Left ventricle myocardium inferior (tissue), 1 donor: ENCODE measurements at regions not wholly inside any gene's neighbourhood (a gene's known extent, or its start where the extent isn't known, plus 50 kb on each side); places are given as distances from the start of the nearest gene placed in this dataset.

Experiments used
- DNase-seq: peaks from one replicate; pipeline ENCODE4 v3.0.0-alpha.2; 2020
- H3K27ac ChIP-seq: fragments of 200-600 bp; replicated peaks from 2 replicates; pipeline ENCODE4 v1.8.0; 2021
- H3K27me3 ChIP-seq: fragments of 200-600 bp; 2 replicates; pipeline ENCODE4 v1.8.0; 2021; ENCODE audit warnings: low read depth
- H3K36me3 ChIP-seq: fragments of 200-600 bp; 2 replicates; pipeline ENCODE4 v1.8.0; 2021
- H3K4me1 ChIP-seq: fragments of 200-600 bp; 2 replicates; pipeline ENCODE4 v1.8.0; 2021
- H3K4me3 ChIP-seq: fragments of 200-600 bp; 2 replicates; pipeline ENCODE4 v1.8.0; 2021; ENCODE audit warnings: mild to moderate bottlenecking, moderate library complexity
- H3K9me3 ChIP-seq: fragments of 200-600 bp; replicated peaks from 2 replicates; pipeline ENCODE4 v1.8.0; 2021
- CTCF ChIP-seq: fragments of 200-600 bp; IDR thresholded peaks from 2 replicates; pipeline ENCODE4 v1.8.0; 2021; ENCODE audit warnings: antibody characterized with exemption, mild to moderate bottlenecking, borderline replicate concordance
- intact Hi-C: fragments of 100-400 bp; cut with micrococcal nuclease; formaldehyde crosslinking; loops from one replicate; pipeline ENCODE4 v1.11.0; 2022
- donor health status: DM: no; HTN: yes; CAD: no; lungs with severe emphysema.

GRCh38 chr11:111439901-111440300 lies 60.8 kb upstream of the POU2AF1 start:
- H3K27ac ChIP-seq, result no peak overlapping the region
- H3K4me1 ChIP-seq, result no peaks in the 10 kb centered on the region
- TF ChIP-seq CTCF, result no peak

GRCh38 chr11:111438846-111439520 lies 59.9 kb upstream of the POU2AF1 start:
- Histone ChIP-seq H3K4me1 (no peaks in the 10 kb centered on the region), H3K4me3 (no peak overlapping the region), H3K36me3 (no peaks in the 10 kb centered on the region), H3K27ac (no peak overlapping the region), H3K27me3 (no peaks in the 10 kb centered on the region), H3K9me3 (no peaks in the 10 kb centered on the region)
- TF ChIP-seq CTCF, result no peak
- DNase-seq, result no peak
- intact Hi-C loops, result no loop called here

More at GRCh38 chr11:111439901-111440300, 60.8 kb upstream of the POU2AF1 start:
- no peak for DNase-seq
- no peaks in the 10 kb centered on the region for H3K36me3 ChIP-seq
- H3K9me3 ChIP-seq, result no peaks in the 10 kb centered on the region
- no peak overlapping the region for H3K4me3 ChIP-seq
- intact Hi-C loops, result no loop called here
- no peaks in the 10 kb centered on the region for H3K27me3 ChIP-seq

GRCh38 chr11:111438168-111438567 lies 59.1 kb upstream of the POU2AF1 start:
- Histone ChIP-seq H3K36me3 (no peaks in the 10 kb centered on the region), H3K4me1 (no peaks in the 10 kb centered on the region), H3K4me3 (no peak overlapping the region), H3K27ac (no peak overlapping the region), H3K9me3 (no peaks in the 10 kb centered on the region), H3K27me3 (no peaks in the 10 kb centered on the region)
- intact Hi-C loops, result no loop called here
- TF ChIP-seq CTCF, result no peak
- DNase-seq, result no peak

GRCh38 chr11:111435046-111435698 lies 56.1 kb upstream of the POU2AF1 start:
- Histone ChIP-seq H3K4me1 (no peaks in the 10 kb centered on the region), H3K36me3 (no peaks in the 10 kb centered on the region), H3K4me3 (no peak overlapping the region), H3K27ac (no peak overlapping the region), H3K9me3 (no peaks in the 10 kb centered on the region), H3K27me3 (peaks cover 28% of the 10 kb centered on the region)
- DNase-seq, result no peak
- TF ChIP-seq CTCF, result no peak
- intact Hi-C loops, result no loop called here

GRCh38 chr11:111429066-111429506 lies 50.0 kb upstream of the POU2AF1 start:
- Histone ChIP-seq H3K36me3 (no peaks in the 10 kb centered on the region), H3K9me3 (no peaks in the 10 kb centered on the region)
- intact Hi-C loops, result loop anchor here (5.0 kb wide), 1 partner anchor 147 kb away; no protein-coding TSS in a partner anchor

More at GRCh38 chr11:111429066-111429506, 50.0 kb upstream of the POU2AF1 start:
- no peak overlapping the region for H3K27ac ChIP-seq
- peak; percentile 61 for TF ChIP-seq CTCF
- H3K4me1 ChIP-seq, result no peaks in the 10 kb centered on the region
- DNase-seq, result peak; percentile 26
- H3K27me3 ChIP-seq, result peaks cover 36% of the 10 kb centered on the region
- H3K4me3 ChIP-seq, result no peak overlapping the region
